GM21447 (cell line): ENCODE measurements at regions not wholly inside any gene's neighbourhood (a gene's known extent, or its start where the extent isn't known, plus 50 kb on each side); places are given as distances from the start of the nearest gene placed in this dataset.

ENCODE experiments used
- ATAC-seq: cut with Tn5 transposase; IDR thresholded peaks from one replicate; pipeline ENCODE4 v1.9.1; 2021; ENCODE audit not compliant: unreplicated experiment

DNA sequence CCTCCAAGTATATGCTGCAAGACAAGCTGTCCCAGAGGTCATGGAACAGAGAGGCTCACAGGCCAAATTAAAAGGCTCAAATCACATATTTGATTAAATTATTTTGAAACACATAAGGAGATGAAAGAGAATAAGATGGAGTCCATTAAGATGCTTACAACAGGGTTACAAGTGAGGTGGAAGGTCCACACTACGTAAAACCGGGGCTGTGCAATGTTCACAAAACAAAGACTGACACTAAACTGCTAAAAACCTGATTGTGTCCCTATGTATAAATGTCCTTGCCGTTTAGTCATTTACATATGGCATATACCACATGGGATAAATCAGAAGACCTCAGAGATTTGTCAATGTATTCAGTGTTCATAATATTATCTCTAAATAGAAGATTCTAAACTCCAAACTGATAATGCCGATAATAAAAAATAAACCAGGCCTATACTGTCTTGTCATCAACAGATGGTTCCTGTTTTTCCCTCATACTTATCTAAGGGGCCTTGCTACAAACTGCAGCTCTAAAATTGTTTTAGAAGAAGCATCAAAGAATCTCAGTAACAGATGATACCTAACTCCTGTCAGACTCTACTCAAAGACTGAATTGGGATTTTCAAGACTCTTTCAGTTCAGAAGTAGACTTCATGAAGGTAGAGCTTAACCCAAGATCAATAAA, 51.8 kb upstream of the RIPOR2 start:
- no peak for ATAC-seq

DNA sequence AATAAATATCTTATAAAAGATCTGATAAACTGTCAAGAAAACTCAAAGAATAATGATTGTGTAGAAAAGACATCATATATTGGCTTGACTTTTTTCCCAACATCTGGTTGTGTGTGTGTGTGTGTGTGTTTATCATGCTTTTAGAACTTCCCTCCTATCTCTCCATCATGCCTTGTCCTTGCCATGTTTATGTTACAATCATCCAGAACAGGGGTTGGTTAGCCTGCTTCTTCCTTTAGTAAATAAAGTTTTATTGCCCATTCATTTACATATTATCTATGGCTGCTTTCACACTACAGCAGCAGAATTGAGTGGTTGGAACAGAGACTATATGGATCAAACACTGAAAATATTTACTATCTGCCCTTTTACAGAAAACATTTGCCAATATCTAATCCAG, 52.8 kb upstream of the RIPOR2 start:
- no peak for ATAC-seq

DNA sequence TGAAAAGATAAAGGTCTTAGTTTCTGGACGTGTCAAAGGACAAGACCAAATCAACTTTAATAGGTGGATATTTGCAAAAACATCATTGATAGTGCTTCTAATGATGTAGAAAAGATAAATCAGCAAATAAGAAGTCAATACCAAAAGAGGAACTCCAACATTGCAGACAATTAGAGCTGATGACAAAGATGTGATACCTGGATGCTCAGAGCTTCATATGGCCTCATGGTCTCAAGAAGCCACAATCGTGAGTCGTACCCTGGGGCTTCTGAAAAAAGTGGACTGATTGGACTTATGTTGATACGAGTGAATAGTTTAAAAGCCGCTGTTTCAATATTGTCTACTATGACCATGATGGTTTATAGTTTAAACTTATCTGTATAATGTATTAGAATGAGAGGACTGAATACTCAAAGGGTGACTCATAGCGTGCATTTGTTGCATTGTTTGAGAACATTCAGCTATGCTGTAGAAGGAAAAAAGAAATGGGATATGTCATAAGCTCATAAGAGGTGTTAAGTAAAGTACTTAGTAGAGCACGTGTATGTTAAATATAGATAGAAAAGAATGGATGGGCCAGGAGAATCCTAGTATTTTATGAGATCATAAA, 54.6 kb upstream of the RIPOR2 start:
- ATAC-seq, result no peak

DNA sequence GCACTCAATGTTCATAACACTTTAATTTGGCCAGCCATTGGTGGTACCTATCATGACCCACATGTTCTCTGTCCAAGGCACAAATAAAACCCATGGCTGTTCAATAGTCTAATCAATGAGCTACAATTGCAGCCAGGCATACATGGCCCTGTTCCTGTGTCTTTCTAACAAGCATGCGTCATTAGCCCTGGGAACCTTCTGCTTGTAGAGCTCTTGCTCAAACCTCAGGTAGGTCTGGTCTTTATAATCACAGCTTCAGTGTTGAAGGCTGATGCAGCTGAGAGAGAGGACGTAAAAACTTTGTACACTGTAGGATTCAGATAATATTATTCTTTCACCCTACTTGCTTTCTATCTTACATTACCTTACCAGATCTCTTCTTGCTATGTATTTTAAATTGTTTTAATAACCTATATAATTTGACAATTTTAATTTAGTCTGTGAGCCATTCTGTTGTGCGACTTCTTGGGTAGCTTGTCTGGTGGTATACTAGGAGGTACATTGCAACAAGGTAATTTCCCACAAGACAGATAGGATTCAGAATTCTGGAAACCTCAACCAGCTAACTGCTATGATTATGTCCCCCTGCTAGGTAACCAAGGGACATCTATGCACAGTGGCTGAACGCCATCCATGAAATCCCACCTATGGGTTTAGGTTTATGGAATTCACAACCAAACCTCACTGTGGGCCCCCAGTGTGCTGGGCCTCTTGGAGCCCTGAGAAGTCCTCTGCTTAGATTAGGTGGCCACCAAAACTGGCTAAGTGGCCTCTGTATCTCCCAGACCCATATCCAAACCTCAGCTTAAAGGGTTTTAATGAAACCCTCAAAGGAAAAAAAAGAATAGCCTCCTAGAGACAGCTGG, 55.4 kb upstream of the RIPOR2 start:
- no peak for ATAC-seq

DNA sequence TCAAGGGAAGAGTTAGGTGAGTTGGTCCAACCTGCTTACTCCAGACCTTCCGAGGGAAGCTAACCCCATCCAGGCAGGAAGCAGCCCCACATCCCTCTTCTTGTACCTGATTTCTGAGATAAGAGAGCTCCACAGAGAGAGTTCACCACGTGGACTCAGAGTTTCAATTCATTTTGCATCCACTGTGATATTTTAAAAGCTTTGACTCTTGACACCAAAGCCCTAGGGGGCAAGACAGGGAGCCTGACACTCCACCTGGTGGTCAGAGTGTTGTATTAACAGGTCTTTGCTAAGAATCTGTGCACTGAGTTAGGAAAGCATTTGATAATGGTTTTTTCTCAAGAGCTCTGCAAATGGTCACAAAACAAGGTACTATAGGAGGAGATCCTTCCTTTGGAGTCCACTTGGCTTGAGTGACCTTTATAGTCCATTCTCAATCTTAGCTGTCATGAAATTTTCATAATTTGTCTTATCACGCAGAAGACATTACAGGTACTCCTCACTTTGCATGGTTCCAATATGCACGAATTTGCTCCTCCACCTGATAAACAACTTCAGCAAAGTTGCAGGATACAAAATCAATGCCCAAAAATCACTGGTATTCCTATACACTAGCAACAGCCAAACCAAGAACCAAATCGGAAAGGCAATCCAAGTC, 56.2 kb upstream of the RIPOR2 start:
- peak; percentile 87 for ATAC-seq

DNA sequence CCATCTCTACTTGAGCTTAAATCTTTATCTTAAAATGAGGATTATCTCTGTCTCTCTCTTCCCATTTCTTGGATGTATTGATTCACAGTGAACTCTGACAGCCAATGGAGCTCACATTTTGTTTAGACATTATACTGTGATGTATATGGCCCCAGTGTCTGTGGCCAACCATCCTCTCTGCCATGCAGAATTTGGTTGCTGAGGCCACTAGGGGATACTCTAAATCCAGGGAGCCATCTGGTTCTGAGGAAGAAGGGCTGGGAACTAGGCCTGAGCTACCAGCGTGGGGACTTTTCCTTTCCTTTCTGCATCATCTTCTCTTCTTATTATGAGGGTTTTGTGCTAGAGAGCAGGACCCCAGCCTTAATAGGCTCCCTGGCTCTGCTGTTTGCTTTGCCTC, 59.1 kb upstream of the RIPOR2 start:
- ATAC-seq, result no peak

DNA sequence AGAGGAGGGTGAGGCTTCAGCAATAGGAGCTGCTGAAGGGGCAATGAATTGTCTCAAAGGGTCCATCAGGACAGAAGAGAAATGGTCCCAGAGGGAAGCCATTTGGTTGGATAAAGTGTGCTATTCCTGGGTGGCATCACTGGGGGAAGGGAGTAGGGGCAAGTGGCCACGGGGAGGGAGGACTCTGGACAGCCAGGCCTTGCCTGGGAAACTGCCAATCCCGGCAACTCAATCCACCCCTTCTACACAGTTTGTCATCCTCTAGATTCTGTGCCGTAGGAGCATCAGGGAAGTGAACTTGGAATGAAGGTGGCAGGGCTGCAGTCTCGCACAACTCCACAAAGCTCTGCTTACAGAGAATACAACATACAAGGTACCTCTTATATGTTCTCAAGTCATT, 59.5 kb upstream of the RIPOR2 start:
- no peak for ATAC-seq

DNA sequence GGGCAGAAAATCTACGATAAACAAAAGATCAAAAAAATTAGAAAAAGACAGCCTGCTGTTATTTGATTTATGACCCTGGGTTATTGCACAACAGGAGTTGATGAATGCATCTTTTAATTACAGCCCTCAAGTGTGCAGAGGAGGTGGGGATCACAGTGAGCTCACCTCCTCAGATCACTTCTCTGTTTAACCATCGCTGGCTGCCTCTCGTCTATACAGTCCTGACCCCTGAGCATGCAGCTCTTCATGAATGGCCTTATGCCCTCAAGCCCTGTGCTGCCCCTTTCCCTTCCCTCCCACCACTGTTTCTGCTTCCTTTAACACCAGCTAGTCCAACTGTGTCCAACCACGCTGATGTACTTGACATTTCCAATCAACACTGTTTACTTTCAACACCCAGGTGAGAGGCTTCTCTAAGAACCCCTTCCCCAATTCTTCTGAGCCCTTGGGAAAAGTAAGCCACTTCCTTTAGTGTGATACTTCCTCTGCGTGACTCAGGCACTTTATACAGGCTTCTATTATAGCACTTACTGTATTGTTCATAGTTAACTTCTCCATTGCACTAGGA, 60.6 kb upstream of the RIPOR2 start:
- ATAC-seq, result no peak

DNA sequence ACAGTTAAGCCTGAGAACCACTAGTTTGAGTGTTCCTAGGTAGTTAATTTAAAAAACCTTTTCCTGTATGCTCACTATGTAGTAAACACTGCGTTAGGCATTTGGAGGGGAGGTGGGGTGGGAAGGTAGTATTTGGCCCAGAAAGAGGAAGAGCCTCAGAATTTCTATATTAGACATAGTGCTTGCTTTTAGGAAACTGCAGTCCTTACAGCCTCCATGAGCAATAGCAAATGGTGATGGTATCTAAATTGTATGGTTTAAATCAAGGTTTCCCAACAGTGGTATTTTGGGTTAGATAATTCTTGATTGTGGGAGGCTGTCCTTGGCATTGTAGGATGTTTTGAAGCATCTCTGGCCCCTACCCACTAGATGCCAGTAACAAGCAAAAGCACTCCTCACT, 61.5 kb upstream of the RIPOR2 start:
- ATAC-seq, result no peak

DNA sequence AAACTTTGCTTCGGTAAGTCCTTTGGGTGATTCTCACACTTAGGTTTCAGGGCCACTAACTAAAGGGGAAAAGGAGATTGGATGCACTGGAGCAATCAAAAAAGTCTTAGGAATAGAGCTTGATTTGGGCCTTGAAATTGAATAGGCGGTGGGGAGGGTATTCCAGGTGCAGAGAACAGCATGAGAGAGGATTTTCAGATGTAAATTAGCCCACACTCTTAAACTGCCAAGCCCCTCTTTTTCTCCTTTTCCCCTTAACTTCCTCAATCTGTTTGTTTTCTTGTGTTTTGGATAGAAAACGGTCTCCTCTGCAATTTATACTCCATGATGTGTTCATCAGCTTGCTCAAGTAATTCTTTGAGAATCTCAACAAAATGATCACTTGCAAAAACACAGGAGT, 62.1 kb upstream of the RIPOR2 start:
- ATAC-seq, result no peak

DNA sequence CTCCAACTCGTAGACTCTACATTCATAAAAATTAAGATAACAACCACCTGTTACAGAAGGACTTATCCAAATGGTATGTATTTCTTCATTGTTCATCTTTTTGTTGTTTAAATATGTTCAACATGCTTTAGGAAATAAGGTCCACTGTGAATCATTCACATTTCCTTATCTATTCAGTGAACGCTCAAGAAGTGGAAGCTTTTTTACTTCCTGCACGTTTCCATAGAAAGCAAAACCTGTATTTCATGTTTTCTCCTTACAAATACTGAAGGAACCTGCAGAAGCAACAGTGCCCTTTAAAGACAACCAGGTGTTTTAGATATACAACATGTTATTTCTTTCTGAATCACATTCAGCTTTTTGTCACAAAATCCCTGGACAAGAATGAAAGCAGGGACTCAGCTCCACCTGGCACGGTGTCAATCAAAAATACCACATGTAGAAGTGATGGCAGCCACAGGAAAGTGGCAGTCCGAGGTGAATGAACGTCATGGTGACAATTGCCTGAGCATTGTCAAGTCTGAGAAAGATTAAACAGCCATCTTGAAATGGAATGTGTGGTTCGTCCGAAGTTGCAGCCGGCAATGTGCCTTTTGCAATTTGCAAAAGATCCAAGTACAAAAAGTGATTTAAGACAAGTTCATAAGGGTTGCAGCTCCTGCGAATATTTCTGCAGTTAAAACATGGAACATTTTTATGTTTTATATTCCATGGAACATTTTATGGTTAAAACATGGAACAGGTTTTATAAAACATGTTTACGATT, 66.7 kb upstream of the RIPOR2 start:
- no peak for ATAC-seq

DNA sequence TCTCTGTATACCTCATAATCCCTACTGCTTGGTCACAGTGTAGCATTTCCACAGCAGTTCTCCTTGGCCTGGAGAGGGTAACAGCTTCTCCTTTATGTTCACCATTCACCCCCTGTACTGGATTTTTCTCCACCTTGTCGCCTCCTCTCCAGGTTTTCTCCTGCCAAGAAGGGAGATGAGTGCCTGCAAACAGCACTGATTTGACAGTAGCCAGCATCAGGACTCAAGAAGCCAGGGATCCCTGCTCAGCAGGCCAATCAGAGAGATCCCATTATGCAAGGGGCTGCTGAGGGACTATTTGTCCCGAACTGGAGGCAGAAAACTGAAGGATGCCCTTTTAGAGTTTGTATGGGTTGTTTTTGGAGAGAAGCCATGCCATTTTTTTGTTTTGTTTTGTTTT, 68.6 kb upstream of the RIPOR2 start:
- no peak for ATAC-seq

DNA sequence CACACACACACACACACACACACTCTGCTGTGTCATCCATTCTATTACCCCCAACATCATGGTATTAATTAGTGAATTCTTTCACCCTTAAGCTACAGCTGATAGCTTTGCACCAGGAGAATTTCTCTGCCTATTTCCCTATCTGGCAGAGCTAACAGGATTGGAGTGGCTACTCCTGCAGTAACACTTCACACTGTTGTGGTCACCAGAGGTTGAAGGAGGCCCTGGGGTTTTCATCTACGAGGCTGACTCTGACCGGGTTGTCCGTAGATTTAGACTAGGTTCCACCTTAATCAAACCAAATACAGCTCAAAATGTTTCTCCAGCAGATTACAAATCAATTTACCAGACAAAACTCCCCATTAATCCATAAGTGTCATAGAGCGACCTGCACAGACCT, 69.2 kb upstream of the RIPOR2 start:
- no peak for ATAC-seq

DNA sequence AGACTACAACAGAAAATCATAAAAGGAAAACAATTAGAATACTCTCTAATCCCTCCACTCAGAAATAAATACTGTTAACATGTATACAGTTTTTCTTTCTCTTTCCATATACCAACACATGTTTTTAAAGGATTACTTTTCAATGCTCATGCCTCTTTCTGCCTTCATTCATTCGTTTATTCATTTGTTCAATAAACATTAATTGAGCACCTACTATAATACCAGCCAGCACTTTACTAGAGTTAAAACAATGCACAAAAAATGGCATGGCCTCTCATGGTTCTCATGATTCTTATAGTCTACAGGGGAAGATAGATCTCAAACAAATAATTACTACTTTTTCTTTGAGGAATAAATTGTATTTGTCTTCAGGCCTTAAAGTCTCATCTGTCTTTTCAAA, 70.3 kb upstream of the RIPOR2 start:
- no peak for ATAC-seq

DNA sequence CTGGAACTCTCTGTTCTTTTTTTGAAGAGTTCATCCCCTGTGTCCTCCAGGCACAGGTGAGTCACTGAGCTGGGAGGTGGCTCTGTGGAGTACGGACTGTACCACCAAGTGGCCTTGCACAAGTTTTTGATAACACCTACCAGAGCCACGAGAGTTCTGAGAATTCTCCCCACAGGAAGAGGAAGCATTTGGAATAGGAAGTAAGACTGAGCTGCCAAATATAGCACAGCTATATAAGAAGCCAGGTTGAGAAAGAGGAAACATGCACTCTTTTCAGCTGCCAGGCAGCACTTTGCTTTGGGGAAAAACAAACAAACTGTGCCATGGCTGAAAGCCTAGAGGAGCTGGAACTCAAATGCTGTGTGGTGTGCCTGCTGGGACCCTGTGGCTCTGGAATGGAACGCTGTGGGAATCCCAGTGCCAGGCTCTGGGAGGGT, 70.8 kb upstream of the RIPOR2 start:
- peak; percentile 56 for ATAC-seq

DNA sequence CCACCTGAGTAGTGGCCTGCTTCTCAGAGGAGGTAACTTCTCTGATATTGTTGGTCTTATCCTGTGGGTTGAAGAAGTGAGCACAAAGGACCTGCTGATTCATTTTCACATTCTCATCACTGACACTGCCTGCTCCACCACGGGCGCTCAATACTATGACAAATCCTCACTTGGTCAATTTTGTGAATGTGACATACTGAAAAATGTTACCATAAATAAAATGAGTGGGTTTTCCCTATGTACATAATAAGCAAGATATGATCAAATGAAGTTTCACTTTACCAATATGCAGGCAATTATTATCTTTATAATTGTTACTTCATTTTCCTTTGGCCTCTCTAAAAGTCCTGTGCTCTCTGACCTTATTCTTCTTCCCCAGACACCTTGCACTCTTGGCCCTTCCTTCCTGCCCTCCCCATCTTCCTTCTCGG, 71.5 kb upstream of the RIPOR2 start:
- peak; percentile 76 for ATAC-seq

DNA sequence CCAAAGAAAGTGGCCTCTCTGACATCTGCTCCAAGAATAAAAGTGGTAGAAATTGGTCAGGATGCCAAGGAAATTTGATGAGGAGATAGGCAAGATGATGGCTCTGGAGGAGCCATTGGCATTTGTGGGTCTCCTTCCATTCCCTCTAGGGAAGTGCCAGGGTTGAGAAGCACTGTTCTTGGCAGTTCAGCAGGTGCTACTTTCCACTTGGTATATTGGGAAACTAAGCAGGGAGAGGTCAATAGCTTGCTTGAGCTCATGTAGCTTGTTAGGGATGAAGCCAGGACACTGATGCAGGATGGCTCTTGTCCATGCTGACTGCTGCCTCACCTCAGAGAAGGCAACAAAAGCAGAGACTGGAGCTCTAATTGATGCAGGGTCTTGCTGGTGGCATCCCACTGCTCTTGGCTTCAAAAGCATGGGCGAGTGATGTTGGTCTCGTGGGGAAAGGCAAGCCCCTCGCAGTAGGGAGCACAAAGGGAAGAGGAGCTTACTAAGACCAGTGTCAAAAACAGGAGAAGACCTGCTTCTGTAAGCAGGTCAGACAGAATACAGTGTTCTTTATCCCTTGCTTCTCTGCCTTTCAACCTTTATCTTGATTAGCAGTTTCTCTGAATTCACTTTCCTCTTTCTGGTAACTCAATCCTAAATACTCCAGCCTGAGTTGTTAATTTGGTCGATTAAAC, 73.1 kb upstream of the RIPOR2 start:
- ATAC-seq, result no peak

DNA sequence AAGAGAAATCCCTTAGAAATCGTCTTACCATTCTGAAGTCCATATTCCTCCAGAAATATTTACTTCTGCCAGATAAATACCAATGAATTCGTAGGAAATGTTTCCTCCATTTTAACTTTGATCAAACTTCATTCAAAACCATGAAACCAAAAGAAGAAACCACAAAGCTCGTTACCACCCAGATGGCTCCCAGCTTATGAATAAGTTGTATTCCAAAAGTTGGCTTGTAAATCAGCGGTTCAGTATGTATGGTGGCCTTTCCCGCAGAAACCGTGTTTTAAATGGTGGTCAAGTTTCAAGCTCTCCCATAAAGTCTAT, 73.6 kb upstream of the RIPOR2 start:
- ATAC-seq, result no peak

DNA sequence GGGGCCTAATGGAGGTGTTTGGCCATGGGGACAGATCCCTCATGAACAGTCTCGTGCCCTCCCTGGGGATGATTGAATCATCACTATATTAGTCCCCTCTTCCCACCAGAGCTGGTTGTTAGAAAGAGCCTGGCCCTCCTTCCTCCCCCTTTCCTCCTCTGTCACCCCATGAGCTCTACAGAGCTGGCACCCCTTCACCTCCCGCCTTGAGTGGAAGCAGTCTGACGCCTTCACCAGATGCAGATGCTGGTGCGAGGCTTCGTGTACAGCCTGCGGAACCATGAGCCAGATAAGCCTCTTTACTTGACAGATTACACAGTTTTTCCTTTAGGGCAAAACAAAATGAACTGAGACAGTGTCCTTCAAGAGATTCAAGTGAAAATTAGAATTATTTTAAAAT, 74.4 kb upstream of the RIPOR2 start:
- no peak for ATAC-seq
